Activated B cell treated with CpG ODN at 0.5 μM for 24 hours (primary cell): ENCODE measurements at regions not wholly inside any gene's neighbourhood (a gene's known extent, or its start where the extent isn't known, plus 50 kb on each side); places are given as distances from the start of the nearest gene placed in this dataset.

Experiments
- ATAC-seq: fragments of 200-7000 bp; cut with Tn5 transposase; one replicate; pipeline ENCODE4 v1.10.0; 2021; ENCODE audit warnings: low read depth, mild to moderate bottlenecking, moderate library complexity
- CTCF ChIA-PET: fragments of 350-600 bp; sonication (Branson Sonifier 250); formaldehyde crosslinking; loops from one replicate; lab custom pipeline; 2021; ENCODE audit warnings: antibody characterized with exemption; lab: Charles Lee
- POLR2A ChIA-PET: fragments of 350-600 bp; sonication (Branson Sonifier 250); formaldehyde crosslinking; loops from one replicate; lab custom pipeline; 2021; ENCODE audit warnings: antibody characterized with exemption; lab: Charles Lee
- DNase-seq: peaks from one replicate; pipeline ENCODE4 v3.0.0; 2022
- H3K27ac Mint-ChIP-seq: one replicate; pipeline ENCODE4 v1.8.0; 2020; ENCODE audit warnings: mixed read lengths
- H3K27me3 Mint-ChIP-seq: one replicate; pipeline ENCODE4 v1.8.0; 2021; ENCODE audit warnings: mixed read lengths
- H3K36me3 Mint-ChIP-seq: one replicate; pipeline ENCODE4 v1.8.0; 2021; ENCODE audit warnings: low read depth, mixed read lengths
- H3K4me1 Mint-ChIP-seq: one replicate; pipeline ENCODE4 v1.8.0; 2021; ENCODE audit warnings: mixed read lengths
- H3K4me3 Mint-ChIP-seq: one replicate; pipeline ENCODE4 v1.8.0; 2020; ENCODE audit warnings: mild to moderate bottlenecking, mixed read lengths
- H3K9me3 Mint-ChIP-seq: one replicate; pipeline ENCODE4 v1.8.0; 2020; ENCODE audit warnings: mixed read lengths
- CTCF ChIP-seq: fragments of 200-600 bp; IDR thresholded peaks from one replicate; pipeline ENCODE4 v1.8.0; 2022; ENCODE audit warnings: antibody characterized with exemption, mild to moderate bottlenecking
- intact Hi-C: fragments of 100-400 bp; cut with micrococcal nuclease; formaldehyde crosslinking; loops from one replicate; pipeline ENCODE4 v1.15.1; 2024

GRCh38 chr6:133715270-133715669, 173.6 kb upstream of the TCF21 start:
- no peak overlapping the region for H3K4me3 Mint-ChIP-seq
- ChIA-PET CTCF (no interaction called here), POLR2A (no interaction called here)
- no peaks in the 10 kb centered on the region for H3K4me1 Mint-ChIP-seq
- TF ChIP-seq CTCF: no peak
- ATAC-seq (no peak), DNase-seq (no peak)
- H3K9me3 Mint-ChIP-seq: peaks cover 2% of the 10 kb centered on the region
- H3K27me3 Mint-ChIP-seq: peaks cover 3% of the 10 kb centered on the region
- intact Hi-C loops: no loop called here
- H3K36me3 Mint-ChIP-seq: no peaks in the 10 kb centered on the region
- H3K27ac Mint-ChIP-seq: no peak overlapping the region

- CTCF ChIA-PET: no interaction called here
- Mint-ChIP-seq H3K27me3 (no peaks in the 10 kb centered on the region), H3K4me1 (no peaks in the 10 kb centered on the region), H3K4me3 (no peak overlapping the region), H3K9me3 (peaks cover 9% of the 10 kb centered on the region), H3K36me3 (no peaks in the 10 kb centered on the region), H3K27ac (no peak overlapping the region)
- intact Hi-C loops: no loop called here
- POLR2A ChIA-PET: no interaction called here
- no peak for TF ChIP-seq CTCF
- ATAC-seq: no peak
- DNase-seq: no peak
Observed at GRCh38 chr6:133724726-133725125, 164.2 kb upstream of the TCF21 start.

- Mint-ChIP-seq H3K9me3 (peaks cover 9% of the 10 kb centered on the region), H3K36me3 (no peaks in the 10 kb centered on the region), H3K27ac (no peak overlapping the region), H3K27me3 (no peaks in the 10 kb centered on the region), H3K4me3 (no peak overlapping the region), H3K4me1 (no peaks in the 10 kb centered on the region)
- intact Hi-C loops: no loop called here
- DNase-seq (no peak), ATAC-seq (no peak)
- no peak for TF ChIP-seq CTCF
- ChIA-PET POLR2A (no interaction called here), CTCF (no interaction called here)
Observed at GRCh38 chr6:133726188-133726587, 162.7 kb upstream of the TCF21 start.

GRCh38 chr6:133730881-133731280, 158.0 kb upstream of the TCF21 start:
- ATAC-seq: no peak
- no peak for TF ChIP-seq CTCF
- Mint-ChIP-seq H3K36me3 (no peaks in the 10 kb centered on the region), H3K9me3 (peaks cover 23% of the 10 kb centered on the region), H3K4me1 (no peaks in the 10 kb centered on the region), H3K27ac (no peak overlapping the region), H3K4me3 (no peak overlapping the region), H3K27me3 (no peaks in the 10 kb centered on the region)
- no peak for DNase-seq
- ChIA-PET CTCF (no interaction called here), POLR2A (no interaction called here)
- intact Hi-C loops: no loop called here

- Mint-ChIP-seq H3K4me1 (no peaks in the 10 kb centered on the region), H3K4me3 (no peak overlapping the region), H3K9me3 (no peaks in the 10 kb centered on the region), H3K27ac (no peak overlapping the region), H3K36me3 (no peaks in the 10 kb centered on the region), H3K27me3 (peaks cover 1% of the 10 kb centered on the region)
- DNase-seq (no peak), ATAC-seq (no peak)
- no peak for TF ChIP-seq CTCF
- POLR2A ChIA-PET: no interaction called here
- CTCF ChIA-PET: no interaction called here
- intact Hi-C loops: no loop called here
Observed at GRCh38 chr6:133740218-133740617, 148.7 kb upstream of the TCF21 start.
